Lower leg skin (tissue), 4 donors: ENCODE measurements at regions not wholly inside any gene's neighbourhood (a gene's known extent, or its start where the extent isn't known, plus 50 kb on each side); places are given as distances from the start of the nearest gene placed in this dataset.
"Not testable (repeated sequence)": the region's sequence is repeated elsewhere in the genome, so short reads cannot be mapped to it uniquely, and the experiment has no call there.

Experiments used
- DNase-seq, 2 donors: peaks; one replicate each; pipeline ENCODE4 v3.0.0-alpha.2; 2019; ENCODE audit warnings: low spot score in 2 of 2
- H3K4me3 ChIP-seq: fragments of 200-600 bp; sonication (generic); 2 replicates; pipeline ENCODE4 v1.5.1; 2017; ENCODE audit warnings: mild to moderate bottlenecking, low read depth; ENCODE audit not compliant: poor library complexity, severe bottlenecking
- POLR2A ChIP-seq, 2 donors: fragments of 450-650 bp; IDR thresholded peaks; one replicate each; pipeline ENCODE4 v1.6.1; 2016 to 2017; ENCODE audit warnings: antibody characterized with exemption in 2 of 2, mild to moderate bottlenecking in 1 of 2, moderate library complexity in 1 of 2
- WGBS, 2 donors: methylation state at CpG; one replicate each; pipeline ENCODE4 v1.1.5; 2018; 5-methylcytosine and 5-hydroxymethylcytosine counted together
- intact Hi-C: fragments of 100-400 bp; cut with DNase I; formaldehyde crosslinking; loops from one replicate; pipeline ENCODE4 v1.15.0; 2023; ENCODE audit warnings: low total_unique reads
- TF ChIP-seq, protein P1 (sequence below), 3 donors: fragments of 450-650 bp; IDR thresholded peaks; one replicate each; pipeline ENCODE4 v1.5.1; 2016; ENCODE audit warnings: antibody characterized with exemption in 3 of 3, mild to moderate bottlenecking in 3 of 3, moderate library complexity in 2 of 3

DNA sequence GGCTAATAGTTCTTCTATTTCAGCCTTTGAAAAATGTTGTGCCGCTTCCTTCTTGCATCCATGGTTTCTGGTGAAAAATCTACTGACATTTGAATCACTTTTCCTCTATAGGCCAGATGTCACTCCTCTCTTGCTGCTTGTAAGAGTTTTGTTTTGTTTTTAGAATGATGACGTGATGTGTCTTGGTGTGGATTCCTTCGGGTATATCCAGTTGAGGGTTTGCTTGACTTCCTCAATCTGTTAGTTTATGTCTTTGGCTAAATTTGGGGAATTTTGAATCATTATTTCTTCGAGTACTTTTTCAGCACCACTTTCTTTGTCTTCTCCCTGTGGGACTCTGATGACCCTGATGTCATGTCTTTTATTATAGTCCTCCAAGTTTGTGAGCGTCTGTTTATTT, 175.5 kb downstream of the MYLK4 start:
- intact Hi-C loops = no loop called here
- TF ChIP-seq, protein P1, sequence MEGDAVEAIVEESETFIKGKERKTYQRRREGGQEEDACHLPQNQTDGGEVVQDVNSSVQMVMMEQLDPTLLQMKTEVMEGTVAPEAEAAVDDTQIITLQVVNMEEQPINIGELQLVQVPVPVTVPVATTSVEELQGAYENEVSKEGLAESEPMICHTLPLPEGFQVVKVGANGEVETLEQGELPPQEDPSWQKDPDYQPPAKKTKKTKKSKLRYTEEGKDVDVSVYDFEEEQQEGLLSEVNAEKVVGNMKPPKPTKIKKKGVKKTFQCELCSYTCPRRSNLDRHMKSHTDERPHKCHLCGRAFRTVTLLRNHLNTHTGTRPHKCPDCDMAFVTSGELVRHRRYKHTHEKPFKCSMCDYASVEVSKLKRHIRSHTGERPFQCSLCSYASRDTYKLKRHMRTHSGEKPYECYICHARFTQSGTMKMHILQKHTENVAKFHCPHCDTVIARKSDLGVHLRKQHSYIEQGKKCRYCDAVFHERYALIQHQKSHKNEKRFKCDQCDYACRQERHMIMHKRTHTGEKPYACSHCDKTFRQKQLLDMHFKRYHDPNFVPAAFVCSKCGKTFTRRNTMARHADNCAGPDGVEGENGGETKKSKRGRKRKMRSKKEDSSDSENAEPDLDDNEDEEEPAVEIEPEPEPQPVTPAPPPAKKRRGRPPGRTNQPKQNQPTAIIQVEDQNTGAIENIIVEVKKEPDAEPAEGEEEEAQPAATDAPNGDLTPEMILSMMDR (IDR thresholded peaks at IDR 0.05) = no peak
- TF ChIP-seq POLR2A (IDR thresholded peaks at IDR 0.05) = no peak
- WGBS, 2 donors = 83 to 87% methylated on average over 5 of the region's 5 CpGs

DNA sequence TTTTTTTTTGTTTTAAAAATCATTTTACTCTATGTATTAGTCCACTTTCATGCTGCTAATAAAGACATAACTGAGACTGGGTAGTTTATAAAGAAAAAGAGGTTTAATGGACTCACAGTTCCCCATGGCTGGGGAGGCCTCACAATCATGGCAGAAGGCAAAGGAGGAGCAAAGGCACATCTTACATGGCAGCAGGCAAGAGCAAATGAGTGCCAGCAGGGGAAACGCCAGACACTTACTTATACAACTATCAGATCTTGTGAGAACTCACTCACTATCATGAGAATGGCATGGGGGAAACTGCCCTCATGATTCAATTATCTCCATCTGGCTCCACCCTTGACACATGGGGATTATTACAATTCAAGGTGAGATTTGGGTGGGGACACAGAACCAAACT, 181.3 kb downstream of the MYLK4 start:
- H3K4me3 ChIP-seq, intact Hi-C loops, DNase-seq: not testable (repeated sequence)
- WGBS, 2 donors = 93 to 94% methylated on average over 1 of the region's 1 CpG

More for the DNA sequence above, 175.5 kb downstream of the MYLK4 start:
- no peak for DNase-seq
- no peak overlapping the region for H3K4me3 ChIP-seq

DNA sequence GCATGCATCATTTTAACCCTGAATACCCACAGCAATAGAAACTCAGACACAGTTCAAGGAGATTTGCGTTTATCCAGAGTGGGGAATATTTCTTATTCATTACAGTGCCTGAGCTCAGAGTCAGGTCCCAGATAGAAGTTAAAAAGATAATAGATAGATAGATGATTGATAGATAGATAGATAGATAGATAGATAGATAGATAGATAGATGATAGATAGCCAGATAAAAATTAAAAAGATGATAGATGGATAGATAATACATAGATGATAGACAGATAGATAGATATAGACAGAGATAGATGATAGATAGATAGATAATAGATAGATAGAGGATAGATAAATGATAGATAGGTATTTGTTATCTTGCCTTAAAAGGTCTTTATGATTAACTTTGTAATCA, 184.7 kb downstream of the MYLK4 start:
- 97 to 100% methylated on average over 1 of the region's 1 CpG for WGBS, 2 donors
- no peak for TF ChIP-seq POLR2A (IDR thresholded peaks at IDR 0.05)
- TF ChIP-seq, protein P1 (IDR thresholded peaks at IDR 0.05) = no peak
- intact Hi-C loops = no loop called here
- no peak for DNase-seq
- no peak overlapping the region for H3K4me3 ChIP-seq

DNA sequence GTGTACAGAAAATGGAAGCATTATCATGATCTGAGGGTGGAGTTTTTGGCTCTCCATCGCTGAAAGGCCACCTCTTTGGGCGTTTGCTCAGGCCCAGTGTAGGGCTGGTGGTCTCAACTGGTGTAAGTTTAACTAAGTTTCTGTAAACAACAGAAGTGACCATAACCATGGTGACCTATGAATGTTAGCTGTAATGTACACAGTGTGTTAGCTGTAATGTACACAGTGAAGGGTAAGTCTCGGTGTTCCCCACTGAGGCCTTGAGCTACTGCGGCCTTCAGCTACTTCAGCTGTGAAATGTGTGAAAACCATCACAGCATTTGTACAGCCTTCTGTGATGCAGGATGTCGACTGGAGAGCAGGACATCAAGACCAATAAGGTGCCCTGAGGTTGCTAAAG, 185.2 kb downstream of the MYLK4 start:
- WGBS, 2 donors = 67 to 79% methylated on average over 5 of the region's 5 CpGs
- intact Hi-C loops = no loop called here
- DNase-seq = no peak
- TF ChIP-seq, protein P1 (IDR thresholded peaks at IDR 0.05) = no peak
- no peak for TF ChIP-seq POLR2A (IDR thresholded peaks at IDR 0.05)
- no peak overlapping the region for H3K4me3 ChIP-seq

DNA sequence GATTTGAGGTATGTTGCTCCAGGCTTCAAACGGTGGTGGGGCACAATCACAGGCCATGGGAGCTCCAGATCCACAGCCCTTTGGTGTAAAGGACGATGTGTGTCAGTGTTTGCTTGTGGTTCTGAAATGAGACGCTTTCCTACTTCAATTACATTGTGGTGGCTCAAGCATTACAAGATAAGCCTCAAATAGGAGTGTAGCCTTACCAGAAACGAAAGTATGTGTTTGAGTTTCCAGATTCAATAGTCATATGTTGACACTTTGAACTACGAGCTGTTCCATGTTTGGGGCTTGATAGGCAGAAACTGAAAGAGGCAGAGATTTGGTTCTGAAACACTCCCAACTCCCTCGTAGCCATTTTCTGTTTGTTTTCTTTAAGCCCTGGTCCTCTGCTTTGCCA, 187.1 kb downstream of the MYLK4 start:
- no peak overlapping the region for H3K4me3 ChIP-seq
- DNase-seq = no peak
- 50 to 58% methylated on average over 6 of the region's 6 CpGs for WGBS, 2 donors
- intact Hi-C loops = no loop called here
- TF ChIP-seq, protein P1 (IDR thresholded peaks at IDR 0.05) = no peak
- no peak for TF ChIP-seq POLR2A (IDR thresholded peaks at IDR 0.05)

DNA sequence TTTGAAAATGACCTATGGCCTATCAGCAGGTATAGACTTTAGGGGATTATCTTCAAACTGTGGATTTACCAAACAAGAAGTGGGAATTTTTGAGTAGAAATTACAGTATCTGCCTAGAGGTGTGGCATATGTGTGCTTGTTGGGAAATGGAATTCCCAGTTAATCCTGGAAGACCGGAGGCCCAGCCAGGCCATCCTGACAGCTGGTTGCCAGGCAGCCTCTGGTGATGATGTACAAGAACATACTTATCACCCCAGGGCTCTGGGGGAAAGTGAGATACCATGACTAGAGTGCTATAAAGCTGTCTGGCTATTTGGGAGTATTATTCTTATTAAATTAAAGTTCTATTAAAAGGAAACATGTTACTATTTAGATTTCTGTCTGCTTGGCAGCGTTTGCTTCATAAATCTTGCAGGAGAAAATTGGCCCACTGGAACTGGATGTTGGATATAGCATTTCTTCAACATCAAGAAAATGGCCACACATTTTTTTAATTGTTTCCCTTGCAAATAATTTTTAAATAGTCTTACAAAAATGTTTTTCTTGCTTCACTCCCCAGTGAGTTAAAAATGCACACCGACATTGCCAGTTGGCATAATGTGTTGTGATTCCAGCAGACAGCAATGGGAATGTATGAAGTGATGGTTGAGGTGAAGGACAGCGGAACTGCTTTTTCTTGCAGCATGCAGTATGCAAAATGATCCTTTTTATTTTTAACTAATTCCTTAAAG, 187.8 kb downstream of the MYLK4 start:
- intact Hi-C loops = no loop called here
- DNase-seq = no peak
- no peak for TF ChIP-seq POLR2A (IDR thresholded peaks at IDR 0.05)
- TF ChIP-seq, protein P1 (IDR thresholded peaks at IDR 0.05) = no peak
- H3K4me3 ChIP-seq = no peak overlapping the region
- 54 to 62% methylated on average over 4 of the region's 4 CpGs for WGBS, 2 donors
